ENCODE measurements at regions not wholly inside any gene's neighbourhood (a gene's known extent, or its start where the extent isn't known, plus 50 kb on each side); places are given as distances from the start of the nearest gene placed in this dataset.
"Not testable (repeated sequence)": the region's sequence is repeated elsewhere in the genome, so short reads cannot be mapped to it uniquely, and the experiment has no call there.

DNA sequence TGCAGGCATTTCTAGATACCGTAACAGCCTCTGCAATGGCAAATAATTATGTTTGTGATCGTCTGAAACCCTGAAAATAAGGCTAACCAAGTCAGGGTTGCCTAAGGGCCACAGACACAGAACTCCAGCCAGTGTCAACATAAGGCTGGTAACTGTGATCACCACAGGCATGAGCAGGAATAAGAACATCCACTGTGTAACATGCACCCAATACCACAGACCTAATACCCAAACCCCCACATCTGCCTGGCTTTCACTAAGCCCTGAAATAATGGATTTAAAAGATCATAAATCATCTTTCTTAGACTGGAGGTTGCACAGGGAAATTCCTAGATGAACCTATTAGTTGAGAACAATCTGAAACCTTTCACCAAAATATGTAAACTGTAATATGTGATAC, 394.5 kb downstream of the NFIB start:
- no peaks in the 10 kb centered on the region for H3K9me3 ChIP-seq
- intact Hi-C loops (cut with DNase I; ENCODE audit: low total_unique reads) = no loop called here

DNA sequence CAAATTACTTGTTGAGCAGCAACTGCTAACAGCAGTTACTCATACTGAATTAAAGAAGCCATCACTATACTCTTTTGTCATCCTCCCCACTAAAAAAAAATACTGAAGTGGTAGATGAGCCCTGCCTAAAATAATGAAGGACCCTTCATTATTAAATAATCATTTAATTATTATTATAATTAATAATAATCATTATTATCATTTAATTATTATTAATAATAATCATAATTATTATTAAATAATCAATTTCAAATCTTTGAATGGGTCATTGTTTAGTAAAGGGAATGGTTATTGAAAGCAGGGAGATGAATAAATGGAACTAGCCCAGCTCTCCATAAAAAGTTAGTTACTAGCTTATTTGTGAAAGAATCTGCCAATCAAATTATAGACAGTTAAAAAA, 396.4 kb downstream of the NFIB start:
- no peaks in the 10 kb centered on the region for H3K27me3 ChIP-seq
- H3K9me3 ChIP-seq = no peaks in the 10 kb centered on the region
- intact Hi-C loops (cut with DNase I; ENCODE audit: low total_unique reads) = no loop called here
- H3K27ac ChIP-seq = no peak overlapping the region
- H3K36me3 ChIP-seq = no peaks in the 10 kb centered on the region
- DNase-seq (ENCODE audit: low spot score in 2 of 2) = no peak
- TF ChIP-seq POLR2AphosphoS5 (IDR thresholded peaks at IDR 0.05) (no peak), CTCF (IDR thresholded peaks at IDR 0.05) (no peak), POLR2A (IDR thresholded peaks at IDR 0.05) (no peak)
- no peak overlapping the region for H3K4me3 ChIP-seq
- H3K4me1 ChIP-seq = no peaks in the 10 kb centered on the region

More for the DNA sequence above, 394.5 kb downstream of the NFIB start:
- Histone ChIP-seq H3K4me3 (no peak overlapping the region), H3K27me3 (no peaks in the 10 kb centered on the region), H3K27ac (no peak overlapping the region), H3K4me1 (no peaks in the 10 kb centered on the region), H3K36me3 (no peaks in the 10 kb centered on the region)
- TF ChIP-seq POLR2AphosphoS5 (IDR thresholded peaks at IDR 0.05) (no peak), CTCF (IDR thresholded peaks at IDR 0.05) (no peak), POLR2A (IDR thresholded peaks at IDR 0.05) (no peak)
- DNase-seq (ENCODE audit: low spot score in 2 of 2) = no peak

GRCh38 chr9:13915591-13916301, 398.2 kb downstream of the NFIB start:
- TF ChIP-seq POLR2A (IDR thresholded peaks at IDR 0.05) (no peak), POLR2AphosphoS5 (IDR thresholded peaks at IDR 0.05) (no peak), CTCF (IDR thresholded peaks at IDR 0.05) (no peak)
- no peaks in the 10 kb centered on the region for H3K27me3 ChIP-seq
- no peaks in the 10 kb centered on the region for H3K4me1 ChIP-seq
- no peaks in the 10 kb centered on the region for H3K9me3 ChIP-seq
- no peak for DNase-seq (ENCODE audit: low spot score in 2 of 2)
- H3K27ac ChIP-seq = no peak overlapping the region
- intact Hi-C loops (cut with DNase I; ENCODE audit: low total_unique reads) = no loop called here
- no peaks in the 10 kb centered on the region for H3K36me3 ChIP-seq
- no peak overlapping the region for H3K4me3 ChIP-seq

DNA sequence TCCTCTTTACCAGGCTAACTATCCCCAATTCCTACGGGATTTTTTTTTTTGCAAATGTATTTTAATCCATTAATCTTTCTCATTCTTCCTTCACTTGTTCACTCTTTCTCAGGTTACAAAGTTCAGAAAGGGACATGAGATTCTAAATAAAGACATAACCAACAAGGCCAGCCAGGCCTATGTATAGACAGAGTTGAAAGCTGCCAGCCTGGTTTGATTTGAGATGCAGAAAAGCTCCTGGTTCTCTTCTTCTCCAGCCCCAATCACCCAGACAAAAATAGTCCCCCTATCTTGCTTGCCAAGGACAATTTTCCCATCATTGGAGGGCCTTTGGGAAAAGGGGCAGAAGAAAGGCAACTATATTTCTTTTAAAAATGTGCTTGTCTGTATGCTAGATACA, 398.8 kb downstream of the NFIB start:
- Histone ChIP-seq H3K27me3 (no peaks in the 10 kb centered on the region), H3K9me3 (no peaks in the 10 kb centered on the region), H3K27ac (no peak overlapping the region), H3K4me1 (no peaks in the 10 kb centered on the region), H3K4me3 (no peak overlapping the region), H3K36me3 (no peaks in the 10 kb centered on the region)
- no peak for TF ChIP-seq POLR2A (IDR thresholded peaks at IDR 0.05)
- no peak for TF ChIP-seq CTCF (IDR thresholded peaks at IDR 0.05)
- no peak for TF ChIP-seq POLR2AphosphoS5 (IDR thresholded peaks at IDR 0.05)
- no peak for DNase-seq (ENCODE audit: low spot score in 2 of 2)
- intact Hi-C loops (cut with DNase I; ENCODE audit: low total_unique reads) = no loop called here

- Histone ChIP-seq H3K27ac (no peak overlapping the region), H3K9me3 (peaks cover 0 to 10% of the 10 kb centered on the region in 2 donors), H3K4me3 (no peak overlapping the region), H3K27me3 (no peaks in the 10 kb centered on the region), H3K4me1 (no peaks in the 10 kb centered on the region), H3K36me3 (no peaks in the 10 kb centered on the region)
- DNase-seq (ENCODE audit: low spot score in 2 of 2) = no peak
- intact Hi-C loops (cut with DNase I; ENCODE audit: low total_unique reads) = no loop called here
- TF ChIP-seq CTCF (IDR thresholded peaks at IDR 0.05) (no peak), POLR2A (IDR thresholded peaks at IDR 0.05) (no peak), POLR2AphosphoS5 (IDR thresholded peaks at IDR 0.05) (no peak)
These were observed 402.5 kb downstream of the NFIB start for GRCh38 chr9:13911473-13911872.

- DNase-seq (ENCODE audit: low spot score in 2 of 2); intact Hi-C loops (cut with DNase I; ENCODE audit: low total_unique reads); H3K36me3 ChIP-seq; H3K27me3 ChIP-seq; H3K9me3 ChIP-seq; H3K4me1 ChIP-seq; H3K27ac ChIP-seq; H3K4me3 ChIP-seq: not testable (repeated sequence)
These were observed 406.1 kb downstream of the NFIB start for GRCh38 chr9:13907842-13908241.
